Suprapubic skin (tissue), 3 donors: ENCODE measurements at regions not wholly inside any gene's neighbourhood (a gene's known extent, or its start where the extent isn't known, plus 50 kb on each side); places are given as distances from the start of the nearest gene placed in this dataset.

Source experiments
- POLR2A ChIP-seq, 2 donors: fragments of 450-650 bp; IDR thresholded peaks; one replicate each; pipeline ENCODE4 v1.6.1; 2017; ENCODE audit warnings: antibody characterized with exemption in 2 of 2, mild to moderate bottlenecking in 2 of 2, moderate library complexity in 2 of 2
- TF ChIP-seq, protein P1 (sequence below), 2 donors: fragments of 200-600 bp in 1 of 2; fragments of 450-650 bp in 1 of 2; sonication (generic) in 1 of 2; IDR thresholded peaks; one replicate each; pipeline ENCODE4 v1.5.1; 2016 to 2019; ENCODE audit warnings: antibody characterized with exemption in 2 of 2, mild to moderate bottlenecking in 1 of 2, moderate library complexity in 1 of 2

DNA sequence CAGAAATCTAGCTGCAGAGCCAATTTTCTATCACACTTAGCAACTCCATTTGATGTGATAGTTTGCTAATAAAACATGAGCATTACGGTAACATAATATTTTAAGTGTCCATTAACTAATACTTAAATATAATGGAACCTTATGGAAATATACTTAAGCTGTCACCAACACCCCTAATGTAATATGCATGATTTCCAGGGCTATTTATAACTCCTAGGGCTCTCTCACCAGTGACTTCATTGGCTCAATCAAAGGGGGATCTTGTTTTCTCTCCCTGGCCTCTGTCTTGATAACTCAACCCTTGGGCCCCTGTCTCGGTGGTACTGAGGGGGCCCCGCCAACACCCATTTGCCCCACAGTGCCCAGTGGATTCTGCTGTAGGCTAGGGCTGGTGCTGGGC lies 170.4 kb downstream of the SALL1 start:
- TF ChIP-seq, protein P1, sequence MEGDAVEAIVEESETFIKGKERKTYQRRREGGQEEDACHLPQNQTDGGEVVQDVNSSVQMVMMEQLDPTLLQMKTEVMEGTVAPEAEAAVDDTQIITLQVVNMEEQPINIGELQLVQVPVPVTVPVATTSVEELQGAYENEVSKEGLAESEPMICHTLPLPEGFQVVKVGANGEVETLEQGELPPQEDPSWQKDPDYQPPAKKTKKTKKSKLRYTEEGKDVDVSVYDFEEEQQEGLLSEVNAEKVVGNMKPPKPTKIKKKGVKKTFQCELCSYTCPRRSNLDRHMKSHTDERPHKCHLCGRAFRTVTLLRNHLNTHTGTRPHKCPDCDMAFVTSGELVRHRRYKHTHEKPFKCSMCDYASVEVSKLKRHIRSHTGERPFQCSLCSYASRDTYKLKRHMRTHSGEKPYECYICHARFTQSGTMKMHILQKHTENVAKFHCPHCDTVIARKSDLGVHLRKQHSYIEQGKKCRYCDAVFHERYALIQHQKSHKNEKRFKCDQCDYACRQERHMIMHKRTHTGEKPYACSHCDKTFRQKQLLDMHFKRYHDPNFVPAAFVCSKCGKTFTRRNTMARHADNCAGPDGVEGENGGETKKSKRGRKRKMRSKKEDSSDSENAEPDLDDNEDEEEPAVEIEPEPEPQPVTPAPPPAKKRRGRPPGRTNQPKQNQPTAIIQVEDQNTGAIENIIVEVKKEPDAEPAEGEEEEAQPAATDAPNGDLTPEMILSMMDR (IDR thresholded peaks at IDR 0.05): no peak
- no peak for TF ChIP-seq POLR2A (IDR thresholded peaks at IDR 0.05)
